Suprapubic skin (tissue), 3 donors: ENCODE measurements at regions not wholly inside any gene's neighbourhood (a gene's known extent, or its start where the extent isn't known, plus 50 kb on each side); places are given as distances from the start of the nearest gene placed in this dataset.
"Not testable (repeated sequence)": the region's sequence is repeated elsewhere in the genome, so short reads cannot be mapped to it uniquely, and the experiment has no call there.

Source experiments
- EP300 ChIP-seq: sonication (generic); formaldehyde crosslinking; IDR thresholded peaks from one replicate; pipeline ENCODE4 v1.6.1; 2017; ENCODE audit warnings: antibody characterized with exemption
- TF ChIP-seq, protein P1 (sequence below), 2 donors: fragments of 200-600 bp in 1 of 2; fragments of 450-650 bp in 1 of 2; sonication (generic) in 1 of 2; IDR thresholded peaks; one replicate each; pipeline ENCODE4 v1.5.1; 2016 to 2019; ENCODE audit warnings: antibody characterized with exemption in 2 of 2, mild to moderate bottlenecking in 1 of 2, moderate library complexity in 1 of 2

DNA sequence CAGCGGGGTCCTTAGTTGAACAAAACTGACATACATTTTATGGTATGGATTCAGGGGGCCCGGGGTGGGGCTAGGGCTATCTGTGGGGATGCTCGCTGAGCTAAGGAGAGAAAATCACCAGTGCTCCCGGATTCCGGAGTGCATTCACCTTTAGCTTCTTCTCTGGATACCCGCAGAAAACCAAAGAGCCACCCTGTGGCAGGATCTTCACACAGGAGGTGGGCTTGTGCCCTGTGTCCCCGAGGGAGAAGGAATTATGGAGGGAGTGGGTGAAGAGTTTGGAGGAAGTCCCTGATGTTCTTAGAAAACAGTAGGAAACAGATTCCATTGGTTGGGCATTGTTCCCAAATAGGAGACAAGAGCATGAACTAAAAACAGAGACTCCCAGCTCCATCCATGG, 385.2 kb upstream of the DEFB115 start:
- TF ChIP-seq, protein P1, sequence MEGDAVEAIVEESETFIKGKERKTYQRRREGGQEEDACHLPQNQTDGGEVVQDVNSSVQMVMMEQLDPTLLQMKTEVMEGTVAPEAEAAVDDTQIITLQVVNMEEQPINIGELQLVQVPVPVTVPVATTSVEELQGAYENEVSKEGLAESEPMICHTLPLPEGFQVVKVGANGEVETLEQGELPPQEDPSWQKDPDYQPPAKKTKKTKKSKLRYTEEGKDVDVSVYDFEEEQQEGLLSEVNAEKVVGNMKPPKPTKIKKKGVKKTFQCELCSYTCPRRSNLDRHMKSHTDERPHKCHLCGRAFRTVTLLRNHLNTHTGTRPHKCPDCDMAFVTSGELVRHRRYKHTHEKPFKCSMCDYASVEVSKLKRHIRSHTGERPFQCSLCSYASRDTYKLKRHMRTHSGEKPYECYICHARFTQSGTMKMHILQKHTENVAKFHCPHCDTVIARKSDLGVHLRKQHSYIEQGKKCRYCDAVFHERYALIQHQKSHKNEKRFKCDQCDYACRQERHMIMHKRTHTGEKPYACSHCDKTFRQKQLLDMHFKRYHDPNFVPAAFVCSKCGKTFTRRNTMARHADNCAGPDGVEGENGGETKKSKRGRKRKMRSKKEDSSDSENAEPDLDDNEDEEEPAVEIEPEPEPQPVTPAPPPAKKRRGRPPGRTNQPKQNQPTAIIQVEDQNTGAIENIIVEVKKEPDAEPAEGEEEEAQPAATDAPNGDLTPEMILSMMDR (IDR thresholded peaks at IDR 0.05), result not testable (repeated sequence)
- TF ChIP-seq EP300, result not testable (repeated sequence)
